ENCODE measurements at regions not wholly inside any gene's neighbourhood (a gene's known extent, or its start where the extent isn't known, plus 50 kb on each side); places are given as distances from the start of the nearest gene placed in this dataset.

GRCh38 chr19:28501976-28502375 is 711.0 kb downstream of the UQCRFS1 start:
- H3K4me1 ChIP-seq (ENCODE audit: control insufficient read depth, insufficient read depth, low read length) = no peaks in the 10 kb centered on the region
- POLR2A ChIA-PET = interaction anchor here (1.0 kb wide), 1 partner anchor 31 kb away, joined by 5 read pairs; no protein-coding TSS in a partner anchor

More at GRCh38 chr19:28501976-28502375, 711.0 kb downstream of the UQCRFS1 start:
- no peak for FAIRE-seq
- ChIA-PET CTCF (interaction anchor here (0.5 to 1.4 kb wide), 3 partner anchors 12 to 19 kb away, joined by 3 to 4 read pairs (median 3); no protein-coding TSS in a partner anchor), SMC1A (ENCODE audit: uncharacterized antibody, unreplicated experiment) (interaction anchor here (0.6 to 3.9 kb wide), 11 partner anchors 9 to 199 kb away, joined by 3 to 23 read pairs (median 5); no protein-coding TSS in a partner anchor), RAD21 (ENCODE audit: unreplicated experiment) (interaction anchor here (0.8 to 3.9 kb wide), 7 partner anchors 16 to 100 kb away, joined by 3 to 17 read pairs (median 4); no protein-coding TSS in a partner anchor)
- H3K4me2 ChIP-seq (ENCODE audit: control insufficient read depth, insufficient read depth) = no peak overlapping the region
- in situ Hi-C loops (cut with MboI) = no loop called here
- H2AFZ ChIP-seq (ENCODE audit: control insufficient read depth, low read depth, low read length) = no peak overlapping the region
- no peak overlapping the region for H3K9ac ChIP-seq (ENCODE audit: control insufficient read depth, insufficient read depth, low read length)
- no peaks in the 10 kb centered on the region for H3K36me3 ChIP-seq (ENCODE audit: control insufficient read depth in 2 of 2, insufficient read depth in 2 of 2, low read length in 1 of 2)
- no peaks in the 10 kb centered on the region; the same call in 2 of the 3 replicates for H3K9me3 ChIP-seq (replicated peaks; ENCODE audit: control insufficient read depth, insufficient read depth, low read length)
- intact Hi-C loops (cut with micrococcal nuclease; ENCODE audit: unreplicated experiment) = no loop called here
- no peak overlapping the region for H3K4me3 ChIP-seq
- no peak for ATAC-seq
- WGBS (ENCODE audit: insufficient coverage, insufficient replicate concordance, low lambda C conversion rate, missing lambda C conversion rate) = 8% methylated on average over 3 of the region's 3 CpGs
- no peaks in the 10 kb centered on the region for H3K27me3 ChIP-seq (replicated peaks in 1 of 2; ENCODE audit: control insufficient read depth in 2 of 2, insufficient read depth in 2 of 2, low read length in 1 of 2)
- no peak for DNase-seq (ENCODE audit: low read depth, low spot score)
- no peaks in the 10 kb centered on the region for H4K20me1 ChIP-seq (ENCODE audit: control insufficient read depth, insufficient read depth)
- no peaks in the 10 kb centered on the region for H3K79me2 ChIP-seq (ENCODE audit: control insufficient read depth, insufficient read depth, low read length)
- no peak overlapping the region for H3K27ac ChIP-seq (ENCODE audit: control insufficient read depth, insufficient read depth)
- BruUV-seq (replicated peaks) = no TSS peak
- TF ChIP-seq NBN (IDR thresholded peaks at IDR 0.05) = no peak
- TF ChIP-seq SREBF1 (IDR thresholded peaks at IDR 0.05; ENCODE audit: low read length) = no peak
- no peak for TF ChIP-seq IKZF2 (IDR thresholded peaks at IDR 0.05)
- TF ChIP-seq RCOR1 (conservative IDR thresholded peaks at IDR 0.05; ENCODE audit: low read depth, low read length) = no peak
- no peak for TF ChIP-seq BHLHE40 (IDR thresholded peaks at IDR 0.05; ENCODE audit: borderline replicate concordance in 1 of 2, low read depth in 2 of 2, low read length in 1 of 2)
- no peak for TF ChIP-seq MYC (IDR thresholded peaks at IDR 0.05; ENCODE audit: insufficient read depth, insufficient read length, insufficient replicate concordance, low read length, severe bottlenecking)
- no peak for TF ChIP-seq ZNF217 (IDR thresholded peaks at IDR 0.05)
- no peak for TF ChIP-seq KLF5 (IDR thresholded peaks at IDR 0.05; ENCODE audit: partially characterized antibody)
- TF ChIP-seq HDAC6 (IDR thresholded peaks at IDR 0.05; ENCODE audit: unreplicated experiment) = no peak
- TF ChIP-seq ZBTB4 (CRISPR knock-in tag; IDR thresholded peaks at IDR 0.05) = no peak
- TF ChIP-seq RB1 (IDR thresholded peaks at IDR 0.05; ENCODE audit: borderline replicate concordance) = no peak
- TF ChIP-seq ETV6 (conservative IDR thresholded peaks at IDR 0.05 in 1 of 2, IDR thresholded peaks at IDR 0.05 in 1 of 2; ENCODE audit: borderline replicate concordance in 1 of 2, low read depth in 1 of 2) = no peak
- no peak for TF ChIP-seq YBX1 (IDR thresholded peaks at IDR 0.05)
- no peak for TF ChIP-seq ZBED1 (IDR thresholded peaks at IDR 0.05; ENCODE audit: borderline replicate concordance)
- no peak for TF ChIP-seq HDGF (IDR thresholded peaks at IDR 0.05)
- no peak for TF ChIP-seq RFX5 (IDR thresholded peaks at IDR 0.05; ENCODE audit: low read depth, low read length)
